Gastroesophageal sphincter (tissue), 3 donors: ENCODE measurements at regions not wholly inside any gene's neighbourhood (a gene's known extent, or its start where the extent isn't known, plus 50 kb on each side); places are given as distances from the start of the nearest gene placed in this dataset.

Experiments
- POLR2A ChIP-seq, 2 donors: fragments of 450-650 bp; IDR thresholded peaks; one replicate each; pipeline ENCODE4 v1.6.1; 2017; ENCODE audit warnings: antibody characterized with exemption in 2 of 2, mild to moderate bottlenecking in 2 of 2, moderate library complexity in 1 of 2
- TF ChIP-seq, protein P1 (sequence below), 4 experiments: fragments of 200-600 bp in 2 of 4; fragments of 450-650 bp in 2 of 4; sonication (generic) in 1 of 4; IDR thresholded peaks; one replicate each; pipeline ENCODE4 v1.5.1; 2017 to 2019; ENCODE audit warnings: antibody characterized with exemption in 4 of 4, mild to moderate bottlenecking in 2 of 4, moderate library complexity in 2 of 4

DNA sequence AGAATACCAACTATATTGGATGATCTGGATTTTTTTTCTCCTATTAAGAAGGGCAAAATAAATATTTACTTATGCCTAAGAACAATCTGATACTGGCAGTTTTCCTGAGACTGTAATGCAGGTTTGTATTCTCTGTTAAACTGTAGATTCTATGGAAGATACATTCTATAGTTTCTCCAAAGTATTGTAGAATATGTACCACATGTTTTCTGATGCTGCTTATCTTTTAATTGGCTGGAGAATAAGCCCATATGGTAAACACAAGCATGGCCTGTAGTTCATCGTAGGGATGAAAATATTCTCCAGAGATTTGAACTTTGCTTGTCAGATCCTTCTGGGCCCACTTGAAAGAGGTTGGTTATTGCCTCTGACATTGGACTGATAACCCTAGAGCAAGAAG is 99.1 kb downstream of the CENPW start:
- TF ChIP-seq, protein P1, sequence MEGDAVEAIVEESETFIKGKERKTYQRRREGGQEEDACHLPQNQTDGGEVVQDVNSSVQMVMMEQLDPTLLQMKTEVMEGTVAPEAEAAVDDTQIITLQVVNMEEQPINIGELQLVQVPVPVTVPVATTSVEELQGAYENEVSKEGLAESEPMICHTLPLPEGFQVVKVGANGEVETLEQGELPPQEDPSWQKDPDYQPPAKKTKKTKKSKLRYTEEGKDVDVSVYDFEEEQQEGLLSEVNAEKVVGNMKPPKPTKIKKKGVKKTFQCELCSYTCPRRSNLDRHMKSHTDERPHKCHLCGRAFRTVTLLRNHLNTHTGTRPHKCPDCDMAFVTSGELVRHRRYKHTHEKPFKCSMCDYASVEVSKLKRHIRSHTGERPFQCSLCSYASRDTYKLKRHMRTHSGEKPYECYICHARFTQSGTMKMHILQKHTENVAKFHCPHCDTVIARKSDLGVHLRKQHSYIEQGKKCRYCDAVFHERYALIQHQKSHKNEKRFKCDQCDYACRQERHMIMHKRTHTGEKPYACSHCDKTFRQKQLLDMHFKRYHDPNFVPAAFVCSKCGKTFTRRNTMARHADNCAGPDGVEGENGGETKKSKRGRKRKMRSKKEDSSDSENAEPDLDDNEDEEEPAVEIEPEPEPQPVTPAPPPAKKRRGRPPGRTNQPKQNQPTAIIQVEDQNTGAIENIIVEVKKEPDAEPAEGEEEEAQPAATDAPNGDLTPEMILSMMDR (IDR thresholded peaks at IDR 0.05) = no peak
- no peak for TF ChIP-seq POLR2A (IDR thresholded peaks at IDR 0.05)
